Astrocyte (in vitro differentiated cells and primary cell): ENCODE measurements at regions not wholly inside any gene's neighbourhood (a gene's known extent, or its start where the extent isn't known, plus 50 kb on each side); places are given as distances from the start of the nearest gene placed in this dataset.

Experiments
- DNase-seq: peaks from one replicate; pipeline ENCODE4 v3.0.0-alpha.2; 2010; ENCODE audit warnings: low read depth
- FAIRE-seq: peaks from 2 replicates; lab custom pipeline; 2011; peaks lifted over from hg19 to GRCh38; lab: Jason Lieb, UNC
- H2AFZ ChIP-seq: 2 replicates; pipeline ENCODE4 v1.6.0; 2012; ENCODE audit warnings: low read depth, low read length, inconsistent platforms
- H3K27ac ChIP-seq: 2 replicates; pipeline ENCODE4 v1.5.1; 2011; ENCODE audit warnings: low read depth, low read length, inconsistent platforms
- H3K27me3 ChIP-seq: 2 replicates; pipeline ENCODE4 v1.6.0; 2011; ENCODE audit warnings: low read length, inconsistent platforms; ENCODE audit not compliant: insufficient read depth
- H3K36me3 ChIP-seq: 2 replicates; pipeline ENCODE4 v1.5.1; 2011; ENCODE audit warnings: low read length, inconsistent platforms; ENCODE audit not compliant: insufficient read depth
- H3K4me1 ChIP-seq: 2 replicates; pipeline ENCODE4 v1.5.1; 2011; ENCODE audit warnings: low read length, inconsistent platforms; ENCODE audit not compliant: insufficient read depth
- H3K4me2 ChIP-seq: 2 replicates; pipeline ENCODE4 v1.6.0; 2012; ENCODE audit warnings: low read length, inconsistent platforms
- H3K4me3 ChIP-seq: 2 replicates; pipeline ENCODE4 v1.5.1; 2011; ENCODE audit warnings: low read depth, mild to moderate bottlenecking, low read length, inconsistent platforms; ENCODE audit not compliant: insufficient read depth
- H3K79me2 ChIP-seq: 2 replicates; pipeline ENCODE4 v1.6.0; 2012; ENCODE audit warnings: mild to moderate bottlenecking, low read length, inconsistent platforms; ENCODE audit not compliant: insufficient read depth
- H3K9ac ChIP-seq: 2 replicates; pipeline ENCODE4 v1.6.0; 2012; ENCODE audit warnings: mild to moderate bottlenecking, low read length, inconsistent platforms
- H3K9me3 ChIP-seq: 2 replicates; pipeline ENCODE4 v1.5.1; 2012; ENCODE audit warnings: low read depth, mild to moderate bottlenecking, low read length, inconsistent platforms; ENCODE audit not compliant: insufficient read depth
- H4K20me1 ChIP-seq: 2 replicates; pipeline ENCODE4 v1.6.0; 2012; ENCODE audit warnings: low read length, inconsistent platforms; ENCODE audit not compliant: insufficient read depth
- H3K27ac Mint-ChIP-seq: one replicate; pipeline ENCODE4 v1.8.0; 2021; ENCODE audit warnings: mild to moderate bottlenecking, mixed read lengths; ENCODE audit not compliant: unreplicated experiment
- H3K27me3 Mint-ChIP-seq: one replicate; pipeline ENCODE4 v1.8.0; 2021; ENCODE audit warnings: low read depth, mixed read lengths; ENCODE audit not compliant: unreplicated experiment
- H3K36me3 Mint-ChIP-seq: one replicate; pipeline ENCODE4 v1.8.0; 2021; ENCODE audit warnings: low read depth, mixed read lengths; ENCODE audit not compliant: unreplicated experiment
- H3K4me1 Mint-ChIP-seq: one replicate; pipeline ENCODE4 v1.8.0; 2021; ENCODE audit warnings: low read depth, mixed read lengths; ENCODE audit not compliant: unreplicated experiment
- H3K4me3 Mint-ChIP-seq: one replicate; pipeline ENCODE4 v1.8.0; 2021; ENCODE audit warnings: mild to moderate bottlenecking, moderate library complexity, mixed read lengths; ENCODE audit not compliant: unreplicated experiment
- H3K9me3 Mint-ChIP-seq: one replicate; pipeline ENCODE4 v1.8.0; 2021; ENCODE audit warnings: mild to moderate bottlenecking, mixed read lengths; ENCODE audit not compliant: unreplicated experiment
- EZH2 ChIP-seq: IDR thresholded peaks from 2 replicates; pipeline ENCODE4 v1.6.1; 2012; ENCODE audit warnings: mild to moderate bottlenecking, low read length, inconsistent platforms; ENCODE audit not compliant: insufficient read depth
- TF ChIP-seq, protein P1 (sequence below): IDR thresholded peaks from 2 replicates; pipeline ENCODE4 v1.5.1; 2011; ENCODE audit warnings: low read depth, mild to moderate bottlenecking, inconsistent platforms, low read length, moderate library complexity; ENCODE audit not compliant: insufficient read depth

DNA sequence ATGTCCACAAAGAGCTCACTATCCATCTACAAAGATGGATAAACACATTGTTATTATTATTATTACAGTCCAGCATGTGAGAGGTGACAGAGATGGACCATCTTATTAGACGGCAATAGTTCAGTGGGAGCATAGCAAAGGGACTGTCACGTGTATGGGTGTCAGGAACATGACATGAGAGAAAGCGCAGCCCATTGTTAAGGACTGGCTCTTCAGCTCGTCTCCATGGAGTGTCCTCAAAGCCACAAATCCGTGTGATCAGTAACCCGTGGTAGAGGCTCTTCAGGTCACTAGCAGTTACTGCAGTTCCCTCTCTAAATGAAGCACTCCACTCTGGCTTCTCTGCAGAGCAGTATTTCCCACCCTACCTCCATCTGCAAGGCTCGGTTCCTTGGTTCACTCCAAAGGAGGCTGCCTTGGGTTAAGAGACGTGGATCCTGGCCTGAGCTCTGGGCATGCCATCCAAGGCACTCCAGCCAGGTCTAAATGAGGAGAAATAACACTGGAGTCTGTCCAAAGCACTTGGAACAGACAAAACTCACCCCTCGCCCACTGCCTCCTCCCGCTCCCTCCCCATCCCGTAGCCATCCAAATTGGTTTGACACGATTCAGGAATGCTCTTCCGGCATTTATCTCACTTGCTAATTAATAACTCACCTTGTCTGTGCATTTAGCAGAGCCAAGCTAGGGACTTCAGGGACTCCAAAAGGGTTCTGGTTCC, 122.3 kb upstream of the WWC1 start:
- no peaks in the 10 kb centered on the region for H4K20me1 ChIP-seq
- H3K9me3 ChIP-seq = no peaks in the 10 kb centered on the region
- FAIRE-seq (no peak), DNase-seq (no peak)
- Mint-ChIP-seq H3K36me3 (peaks cover 18% of the 10 kb centered on the region), H3K4me1 (peaks cover 25% of the 10 kb centered on the region), H3K9me3 (peaks cover 2% of the 10 kb centered on the region), H3K27me3 (peaks cover 4% of the 10 kb centered on the region), H3K4me3 (no peak overlapping the region), H3K27ac (no peak overlapping the region)
- H3K9ac ChIP-seq = no peak overlapping the region
- no peaks in the 10 kb centered on the region for H3K27me3 ChIP-seq
- TF ChIP-seq EZH2 = no peak
- TF ChIP-seq, protein P1, sequence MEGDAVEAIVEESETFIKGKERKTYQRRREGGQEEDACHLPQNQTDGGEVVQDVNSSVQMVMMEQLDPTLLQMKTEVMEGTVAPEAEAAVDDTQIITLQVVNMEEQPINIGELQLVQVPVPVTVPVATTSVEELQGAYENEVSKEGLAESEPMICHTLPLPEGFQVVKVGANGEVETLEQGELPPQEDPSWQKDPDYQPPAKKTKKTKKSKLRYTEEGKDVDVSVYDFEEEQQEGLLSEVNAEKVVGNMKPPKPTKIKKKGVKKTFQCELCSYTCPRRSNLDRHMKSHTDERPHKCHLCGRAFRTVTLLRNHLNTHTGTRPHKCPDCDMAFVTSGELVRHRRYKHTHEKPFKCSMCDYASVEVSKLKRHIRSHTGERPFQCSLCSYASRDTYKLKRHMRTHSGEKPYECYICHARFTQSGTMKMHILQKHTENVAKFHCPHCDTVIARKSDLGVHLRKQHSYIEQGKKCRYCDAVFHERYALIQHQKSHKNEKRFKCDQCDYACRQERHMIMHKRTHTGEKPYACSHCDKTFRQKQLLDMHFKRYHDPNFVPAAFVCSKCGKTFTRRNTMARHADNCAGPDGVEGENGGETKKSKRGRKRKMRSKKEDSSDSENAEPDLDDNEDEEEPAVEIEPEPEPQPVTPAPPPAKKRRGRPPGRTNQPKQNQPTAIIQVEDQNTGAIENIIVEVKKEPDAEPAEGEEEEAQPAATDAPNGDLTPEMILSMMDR = no peak
- H3K4me2 ChIP-seq = no peak overlapping the region
- H3K27ac ChIP-seq = no peak overlapping the region
- no peaks in the 10 kb centered on the region for H3K36me3 ChIP-seq
- H3K4me1 ChIP-seq = no peaks in the 10 kb centered on the region
- no peaks in the 10 kb centered on the region for H3K79me2 ChIP-seq
- no peak overlapping the region for H2AFZ ChIP-seq
- H3K4me3 ChIP-seq = no peak overlapping the region

DNA sequence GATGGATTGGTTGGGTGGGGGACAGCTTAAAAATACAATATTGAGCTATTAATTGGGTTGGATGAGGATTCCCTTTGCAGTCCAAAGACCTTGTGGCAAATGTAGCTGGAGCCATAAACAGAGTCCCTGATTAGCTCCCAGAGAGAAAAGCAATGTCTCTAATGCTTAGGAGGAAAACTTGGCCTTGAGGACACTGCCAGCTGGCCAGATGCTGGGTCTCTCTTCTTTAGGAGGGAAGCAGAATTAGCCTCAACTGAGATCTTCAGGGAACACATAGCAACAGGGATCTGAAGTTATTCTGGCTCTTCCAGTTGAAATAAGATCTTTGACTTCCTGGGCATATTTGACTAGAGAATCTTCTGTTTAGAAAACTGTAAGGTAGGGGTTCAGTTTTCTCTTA, 121.7 kb upstream of the WWC1 start:
- H3K4me3 ChIP-seq = no peak overlapping the region
- no peak overlapping the region for H2AFZ ChIP-seq
- H3K79me2 ChIP-seq = no peaks in the 10 kb centered on the region
- no peak for TF ChIP-seq EZH2
- TF ChIP-seq, protein P1 = no peak
- H3K4me1 ChIP-seq = no peaks in the 10 kb centered on the region
- H3K27ac ChIP-seq = no peak overlapping the region
- no peak overlapping the region for H3K9ac ChIP-seq
- H3K27ac Mint-ChIP-seq = no peak overlapping the region
- DNase-seq (no peak), FAIRE-seq (no peak)
- peaks cover 2% of the 10 kb centered on the region for H3K9me3 Mint-ChIP-seq
- H3K4me1 Mint-ChIP-seq = peaks cover 21% of the 10 kb centered on the region
- H3K36me3 ChIP-seq = no peaks in the 10 kb centered on the region
- H3K36me3 Mint-ChIP-seq = peaks cover 18% of the 10 kb centered on the region
- no peaks in the 10 kb centered on the region for H4K20me1 ChIP-seq
- H3K27me3 Mint-ChIP-seq = peaks cover 4% of the 10 kb centered on the region
- no peaks in the 10 kb centered on the region for H3K9me3 ChIP-seq
- H3K27me3 ChIP-seq = no peaks in the 10 kb centered on the region
- no peak overlapping the region for H3K4me3 Mint-ChIP-seq
- H3K4me2 ChIP-seq = no peak overlapping the region
